Endothelial cell (in vitro differentiated cells): ENCODE measurements at regions not wholly inside any gene's neighbourhood (a gene's known extent, or its start where the extent isn't known, plus 50 kb on each side); places are given as distances from the start of the nearest gene placed in this dataset.

Experiments used
- DNase-seq: peaks from one replicate; pipeline ENCODE4 v3.0.0; 2021; ENCODE audit warnings: low spot score
- H3K27ac Mint-ChIP-seq: one replicate; pipeline ENCODE4 v1.8.0; 2021; ENCODE audit warnings: mixed read lengths, inconsistent platforms; ENCODE audit not compliant: unreplicated experiment
- H3K27me3 Mint-ChIP-seq: one replicate; pipeline ENCODE4 v1.8.0; 2021; ENCODE audit warnings: mild to moderate bottlenecking, moderate library complexity, mixed read lengths, inconsistent platforms; ENCODE audit not compliant: unreplicated experiment
- H3K36me3 Mint-ChIP-seq: one replicate; pipeline ENCODE4 v1.8.0; 2021; ENCODE audit warnings: mild to moderate bottlenecking, low read depth, mixed read lengths, inconsistent platforms; ENCODE audit not compliant: unreplicated experiment
- H3K4me1 Mint-ChIP-seq: one replicate; pipeline ENCODE4 v1.8.0; 2021; ENCODE audit warnings: mild to moderate bottlenecking, mixed read lengths, inconsistent platforms; ENCODE audit not compliant: unreplicated experiment
- H3K4me3 Mint-ChIP-seq: one replicate; pipeline ENCODE4 v1.8.0; 2021; ENCODE audit warnings: mild to moderate bottlenecking, mixed read lengths, inconsistent platforms; ENCODE audit not compliant: unreplicated experiment
- H3K9me3 Mint-ChIP-seq: one replicate; pipeline ENCODE4 v1.8.0; 2021; ENCODE audit warnings: mixed read lengths, inconsistent platforms; ENCODE audit not compliant: unreplicated experiment
- TF ChIP-seq, protein P1 (sequence below): fragments of 200-600 bp; sonication (generic); IDR thresholded peaks from one replicate; pipeline ENCODE4 v1.5.0; 2021; ENCODE audit warnings: antibody characterized with exemption; ENCODE audit not compliant: unreplicated experiment

DNA sequence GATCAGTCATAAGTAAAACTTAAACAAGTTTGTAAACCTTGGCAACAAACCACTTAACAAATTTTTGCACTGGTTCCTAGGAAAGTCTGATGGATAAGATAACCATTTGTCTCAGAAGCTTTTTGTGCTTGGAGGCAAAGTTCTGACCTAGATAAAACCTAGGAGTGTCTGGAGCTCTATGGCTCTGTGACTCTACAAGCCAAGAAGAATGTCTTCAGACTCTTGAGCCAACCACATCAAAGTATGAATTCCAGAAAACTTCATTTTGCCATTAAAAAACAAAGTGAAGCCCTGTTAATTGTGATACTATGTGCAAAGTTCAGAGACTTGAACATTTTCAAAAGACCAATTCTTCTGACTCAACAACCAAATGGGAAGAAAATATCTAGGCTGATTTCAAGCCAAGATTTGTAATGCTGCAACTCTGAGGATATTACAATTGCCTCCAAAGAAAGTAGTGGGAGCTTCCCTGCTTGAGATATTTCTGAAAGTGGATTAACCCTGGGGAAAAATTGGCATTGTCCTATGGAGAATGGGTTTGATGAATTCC is 158.1 kb upstream of the FOXQ1 start:
- no peaks in the 10 kb centered on the region for H3K9me3 Mint-ChIP-seq
- peaks cover 4% of the 10 kb centered on the region for H3K4me1 Mint-ChIP-seq
- H3K36me3 Mint-ChIP-seq, result no peaks in the 10 kb centered on the region
- TF ChIP-seq, protein P1, sequence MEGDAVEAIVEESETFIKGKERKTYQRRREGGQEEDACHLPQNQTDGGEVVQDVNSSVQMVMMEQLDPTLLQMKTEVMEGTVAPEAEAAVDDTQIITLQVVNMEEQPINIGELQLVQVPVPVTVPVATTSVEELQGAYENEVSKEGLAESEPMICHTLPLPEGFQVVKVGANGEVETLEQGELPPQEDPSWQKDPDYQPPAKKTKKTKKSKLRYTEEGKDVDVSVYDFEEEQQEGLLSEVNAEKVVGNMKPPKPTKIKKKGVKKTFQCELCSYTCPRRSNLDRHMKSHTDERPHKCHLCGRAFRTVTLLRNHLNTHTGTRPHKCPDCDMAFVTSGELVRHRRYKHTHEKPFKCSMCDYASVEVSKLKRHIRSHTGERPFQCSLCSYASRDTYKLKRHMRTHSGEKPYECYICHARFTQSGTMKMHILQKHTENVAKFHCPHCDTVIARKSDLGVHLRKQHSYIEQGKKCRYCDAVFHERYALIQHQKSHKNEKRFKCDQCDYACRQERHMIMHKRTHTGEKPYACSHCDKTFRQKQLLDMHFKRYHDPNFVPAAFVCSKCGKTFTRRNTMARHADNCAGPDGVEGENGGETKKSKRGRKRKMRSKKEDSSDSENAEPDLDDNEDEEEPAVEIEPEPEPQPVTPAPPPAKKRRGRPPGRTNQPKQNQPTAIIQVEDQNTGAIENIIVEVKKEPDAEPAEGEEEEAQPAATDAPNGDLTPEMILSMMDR, result no peak
- no peak for DNase-seq
- no peak overlapping the region for H3K27ac Mint-ChIP-seq
- no peaks in the 10 kb centered on the region for H3K27me3 Mint-ChIP-seq
- no peak overlapping the region for H3K4me3 Mint-ChIP-seq

DNA sequence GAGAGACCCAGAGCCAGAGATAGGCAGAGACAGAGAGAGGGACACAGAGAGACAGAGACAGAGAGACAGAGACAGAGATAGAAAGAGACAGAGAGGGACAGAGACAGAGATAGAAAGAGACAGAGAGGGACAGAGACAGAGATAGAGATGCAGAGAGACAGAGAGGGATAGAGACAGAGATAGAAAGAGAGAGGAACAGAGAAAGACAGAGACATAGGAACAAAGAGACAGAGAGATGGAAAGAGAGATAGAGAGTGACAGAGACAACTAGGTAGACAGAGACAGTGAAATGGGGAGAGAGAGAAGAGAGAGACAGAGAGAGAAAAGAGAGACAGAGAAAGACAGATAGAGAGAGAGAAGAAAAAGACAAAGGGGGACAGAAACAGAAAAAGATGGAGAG is 165.4 kb upstream of the FOXQ1 start:
- H3K9me3 Mint-ChIP-seq, result no peaks in the 10 kb centered on the region
- DNase-seq, result no peak
- H3K27me3 Mint-ChIP-seq, result peaks cover 3% of the 10 kb centered on the region
- TF ChIP-seq, protein P1, result no peak
- peaks cover 27% of the 10 kb centered on the region for H3K4me1 Mint-ChIP-seq
- H3K4me3 Mint-ChIP-seq, result no peak overlapping the region
- peak overlapping the region; percentile 21 for H3K27ac Mint-ChIP-seq
- no peaks in the 10 kb centered on the region for H3K36me3 Mint-ChIP-seq

DNA sequence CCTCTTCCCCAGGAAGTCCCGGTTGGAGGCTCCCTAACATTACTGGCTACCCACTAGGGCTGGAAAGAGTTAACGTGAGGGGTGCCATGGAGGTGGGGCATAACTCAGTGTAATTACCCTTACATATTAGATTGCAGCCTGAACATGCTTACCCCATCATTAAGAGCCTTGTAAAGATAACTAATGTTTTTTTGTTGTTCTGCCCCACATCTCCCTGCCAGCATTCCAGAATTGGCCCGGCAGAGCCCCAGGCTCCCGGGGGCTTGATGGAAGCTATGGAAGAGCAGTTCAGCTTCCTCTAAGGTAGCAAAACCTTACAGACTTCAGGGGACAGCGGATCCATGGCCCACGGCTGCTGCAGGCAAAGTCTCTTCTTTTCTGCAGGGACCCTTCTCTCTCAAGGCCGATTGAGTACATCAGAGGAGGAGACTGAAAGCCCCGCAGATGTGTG is 166.1 kb upstream of the FOXQ1 start:
- TF ChIP-seq, protein P1, result no peak
- peaks cover 27% of the 10 kb centered on the region for H3K4me1 Mint-ChIP-seq
- no peak for DNase-seq
- H3K36me3 Mint-ChIP-seq, result no peaks in the 10 kb centered on the region
- no peaks in the 10 kb centered on the region for H3K9me3 Mint-ChIP-seq
- peaks cover 3% of the 10 kb centered on the region for H3K27me3 Mint-ChIP-seq
- H3K27ac Mint-ChIP-seq, result peak overlapping the region; percentile 18
- H3K4me3 Mint-ChIP-seq, result no peak overlapping the region

DNA sequence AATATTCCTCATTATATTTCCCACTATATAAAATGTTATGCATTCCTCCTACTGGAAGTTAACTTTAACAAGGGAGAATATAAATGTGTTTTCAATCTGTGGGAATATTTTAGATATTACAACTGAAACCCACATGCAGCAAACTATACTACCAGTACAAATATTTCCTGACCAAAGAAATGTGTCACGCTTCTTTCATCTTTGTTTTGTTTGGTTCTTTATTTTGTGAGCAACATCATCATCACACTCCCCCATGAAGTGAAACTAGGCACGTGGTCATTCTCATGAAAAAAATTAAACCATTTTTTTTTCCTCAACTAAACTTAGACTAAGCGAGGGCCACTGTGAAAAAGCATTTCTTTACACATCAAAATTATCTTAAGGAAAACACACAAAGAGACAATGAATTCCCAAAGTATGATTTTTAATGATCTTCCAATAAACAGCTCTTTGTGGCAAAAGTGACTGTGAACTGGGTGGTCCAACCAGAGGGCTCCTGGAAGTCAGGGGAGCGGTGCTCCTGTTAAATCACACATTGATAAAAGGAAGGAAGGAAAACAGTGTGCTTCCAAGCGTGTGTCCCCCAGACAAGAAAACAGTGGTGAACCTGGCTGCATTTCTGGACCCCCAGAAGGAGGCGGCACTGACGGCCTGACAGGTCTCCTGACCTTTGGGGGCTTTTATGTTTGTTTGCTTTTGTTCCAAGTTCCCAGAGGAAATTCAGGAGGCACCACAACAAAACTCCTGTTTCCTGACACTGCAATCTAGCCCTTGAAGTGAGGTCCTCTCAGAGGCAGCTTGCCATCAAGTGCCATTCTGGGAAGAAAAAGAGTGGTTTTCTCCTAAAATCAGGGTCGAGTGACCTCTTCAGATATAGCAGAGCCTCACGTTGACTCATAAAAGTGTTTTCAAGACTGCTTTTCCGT is 166.8 kb upstream of the FOXQ1 start:
- Mint-ChIP-seq H3K4me3 (no peak overlapping the region), H3K4me1 (peaks cover 27% of the 10 kb centered on the region), H3K27ac (peak overlapping the region; percentile 74), H3K36me3 (no peaks in the 10 kb centered on the region), H3K9me3 (no peaks in the 10 kb centered on the region), H3K27me3 (peaks cover 3% of the 10 kb centered on the region)
- TF ChIP-seq, protein P1, result no peak
- no peak for DNase-seq

DNA sequence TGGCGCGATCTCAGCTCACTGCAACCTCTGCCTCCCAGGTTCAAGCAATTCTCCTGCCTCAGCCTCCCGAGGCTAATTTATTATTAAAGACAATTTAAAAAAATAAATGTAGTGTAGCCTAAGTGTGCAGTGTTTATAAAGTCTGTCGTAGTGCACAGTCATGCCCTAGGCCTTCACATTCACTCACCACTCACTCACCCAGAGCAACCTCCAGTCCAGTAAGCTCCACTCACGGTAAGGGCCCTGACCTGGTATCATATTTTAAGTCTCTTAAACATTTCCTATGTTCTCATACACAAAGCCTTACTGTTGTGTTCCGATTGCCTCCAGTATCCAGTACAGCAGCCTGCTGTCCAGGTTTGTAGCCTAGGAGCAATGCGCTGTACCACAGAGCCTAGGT is 168.2 kb upstream of the FOXQ1 start:
- peaks cover 3% of the 10 kb centered on the region for H3K27me3 Mint-ChIP-seq
- no peak for DNase-seq
- peaks cover 23% of the 10 kb centered on the region for H3K4me1 Mint-ChIP-seq
- H3K27ac Mint-ChIP-seq, result no peak overlapping the region
- no peaks in the 10 kb centered on the region for H3K9me3 Mint-ChIP-seq
- no peak overlapping the region for H3K4me3 Mint-ChIP-seq
- TF ChIP-seq, protein P1, result no peak
- H3K36me3 Mint-ChIP-seq, result no peaks in the 10 kb centered on the region
